ENCODE measurements at regions not wholly inside any gene's neighbourhood (a gene's known extent, or its start where the extent isn't known, plus 50 kb on each side); places are given as distances from the start of the nearest gene placed in this dataset.
"Not testable (repeated sequence)": the region's sequence is repeated elsewhere in the genome, so short reads cannot be mapped to it uniquely, and the experiment has no call there.

GRCh38 chr16:29114574-29114973 lies 129.7 kb downstream of the LAT start:
- WGBS, 2 donors, result 86 to 93% methylated on average over 6 of the region's 6 CpGs
- no peak overlapping the region for H3K4me3 ChIP-seq (ENCODE audit: low read depth, poor library complexity, severe bottlenecking)
- intact Hi-C loops (cut with DNase I; ENCODE audit: low total_unique reads), result no loop called here

DNA sequence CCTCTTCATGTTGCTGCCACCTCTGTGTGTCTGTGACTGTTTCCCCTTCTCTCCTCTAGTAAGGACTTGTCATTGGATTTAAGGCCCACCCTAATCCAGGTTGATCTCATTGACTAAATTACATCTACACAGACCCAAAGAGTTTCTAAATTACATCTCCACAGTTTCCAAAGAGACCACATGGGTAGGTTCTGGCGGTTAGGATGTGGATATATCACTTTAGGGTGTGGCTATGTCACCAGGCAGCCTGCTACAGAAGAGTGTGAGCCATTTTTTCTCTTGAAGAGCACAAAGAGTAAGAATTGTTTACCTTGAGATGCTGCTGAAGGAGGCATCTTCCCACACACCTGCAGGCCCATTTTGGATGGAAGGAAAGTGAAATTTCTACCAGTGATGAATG lies 128.6 kb downstream of the LAT start:
- DNase-seq (ENCODE audit: low spot score in 2 of 2); intact Hi-C loops (cut with DNase I; ENCODE audit: low total_unique reads); H3K4me3 ChIP-seq (ENCODE audit: low read depth, poor library complexity, severe bottlenecking): not testable (repeated sequence)
- WGBS, 2 donors, result 80 to 92% methylated on average over 1 of the region's 1 CpG

More at GRCh38 chr16:29114574-29114973, 129.7 kb downstream of the LAT start:
- DNase-seq (ENCODE audit: low spot score in 2 of 2), result no peak
- no peak for TF ChIP-seq POLR2A (IDR thresholded peaks at IDR 0.05)
- TF ChIP-seq, protein P1, sequence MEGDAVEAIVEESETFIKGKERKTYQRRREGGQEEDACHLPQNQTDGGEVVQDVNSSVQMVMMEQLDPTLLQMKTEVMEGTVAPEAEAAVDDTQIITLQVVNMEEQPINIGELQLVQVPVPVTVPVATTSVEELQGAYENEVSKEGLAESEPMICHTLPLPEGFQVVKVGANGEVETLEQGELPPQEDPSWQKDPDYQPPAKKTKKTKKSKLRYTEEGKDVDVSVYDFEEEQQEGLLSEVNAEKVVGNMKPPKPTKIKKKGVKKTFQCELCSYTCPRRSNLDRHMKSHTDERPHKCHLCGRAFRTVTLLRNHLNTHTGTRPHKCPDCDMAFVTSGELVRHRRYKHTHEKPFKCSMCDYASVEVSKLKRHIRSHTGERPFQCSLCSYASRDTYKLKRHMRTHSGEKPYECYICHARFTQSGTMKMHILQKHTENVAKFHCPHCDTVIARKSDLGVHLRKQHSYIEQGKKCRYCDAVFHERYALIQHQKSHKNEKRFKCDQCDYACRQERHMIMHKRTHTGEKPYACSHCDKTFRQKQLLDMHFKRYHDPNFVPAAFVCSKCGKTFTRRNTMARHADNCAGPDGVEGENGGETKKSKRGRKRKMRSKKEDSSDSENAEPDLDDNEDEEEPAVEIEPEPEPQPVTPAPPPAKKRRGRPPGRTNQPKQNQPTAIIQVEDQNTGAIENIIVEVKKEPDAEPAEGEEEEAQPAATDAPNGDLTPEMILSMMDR (IDR thresholded peaks at IDR 0.05), result no peak

DNA sequence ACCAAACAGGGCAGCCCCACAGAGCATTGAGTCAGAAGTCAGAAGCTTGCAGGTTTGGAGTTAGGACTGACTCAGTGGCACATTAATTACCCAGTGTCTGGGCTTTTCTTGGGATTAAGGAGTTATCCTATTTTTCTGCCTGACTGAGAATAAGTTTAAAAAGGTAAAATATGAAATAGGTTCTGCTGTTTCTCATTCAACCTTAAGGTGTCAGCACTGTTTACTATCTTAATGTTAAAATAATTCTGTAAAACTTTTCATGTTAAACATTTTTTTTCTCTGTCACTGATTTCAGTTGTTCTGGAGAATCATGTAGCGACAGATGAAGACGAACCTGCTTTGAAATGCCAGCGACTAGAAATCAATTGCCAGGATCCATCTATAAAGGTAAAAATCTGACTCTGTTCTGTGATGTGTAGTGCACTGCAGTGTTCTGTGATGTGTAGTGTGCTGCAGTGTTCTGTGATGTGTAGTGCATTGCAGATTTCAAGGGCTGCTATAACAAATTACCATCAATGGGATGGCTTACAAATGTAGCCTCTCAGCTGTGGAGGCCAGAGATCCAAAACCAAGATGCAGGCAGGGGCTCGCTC lies 128.0 kb downstream of the LAT start:
- no peak overlapping the region for H3K4me3 ChIP-seq (ENCODE audit: low read depth, poor library complexity, severe bottlenecking)
- DNase-seq (ENCODE audit: low spot score in 2 of 2), result no peak
- 94 to 95% methylated on average over 4 of the region's 4 CpGs for WGBS, 2 donors
- no peak for TF ChIP-seq POLR2A (IDR thresholded peaks at IDR 0.05)
- TF ChIP-seq, protein P1 (IDR thresholded peaks at IDR 0.05), result no peak
- intact Hi-C loops (cut with DNase I; ENCODE audit: low total_unique reads), result no loop called here

DNA sequence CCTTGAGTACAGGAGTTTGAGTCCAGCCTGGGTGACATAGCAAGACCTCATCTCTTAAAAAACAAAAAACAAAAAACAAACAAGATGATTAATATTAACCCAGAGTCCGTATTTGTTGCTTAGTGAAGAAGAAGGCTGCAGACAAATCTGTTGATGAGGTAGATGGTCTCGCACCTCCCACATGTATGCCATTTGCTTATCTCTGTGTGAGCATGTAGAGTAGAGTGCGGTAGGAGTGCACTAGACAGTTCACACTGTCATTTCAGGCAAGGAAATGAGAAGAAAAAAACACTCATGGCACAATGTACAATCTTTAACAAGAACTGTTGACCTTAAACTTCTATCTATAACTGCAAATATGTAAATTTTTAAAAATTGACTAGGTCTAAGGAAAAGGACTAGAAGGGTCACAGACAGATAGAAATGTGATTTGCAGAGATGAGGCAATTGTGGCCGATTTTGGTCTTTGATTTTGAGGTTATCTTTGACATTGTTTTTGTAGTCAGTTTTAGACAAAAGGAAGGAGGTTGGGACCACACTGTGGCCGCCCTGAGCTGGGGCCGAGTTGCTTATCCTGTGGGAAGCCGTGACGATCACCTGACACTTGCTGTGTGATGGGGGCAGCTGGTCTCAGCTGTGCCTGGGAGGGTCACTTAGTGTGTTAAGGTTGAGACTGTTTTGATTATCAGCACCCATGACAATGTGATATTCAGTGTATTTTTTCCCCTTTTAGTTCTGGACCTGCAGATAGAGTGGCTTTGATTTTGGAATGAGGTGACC lies 127.2 kb downstream of the LAT start:
- DNase-seq (ENCODE audit: low spot score in 2 of 2); H3K4me3 ChIP-seq (ENCODE audit: low read depth, poor library complexity, severe bottlenecking); intact Hi-C loops (cut with DNase I; ENCODE audit: low total_unique reads): not testable (repeated sequence)
- 77 to 80% methylated on average over 8 of the region's 8 CpGs for WGBS, 2 donors

DNA sequence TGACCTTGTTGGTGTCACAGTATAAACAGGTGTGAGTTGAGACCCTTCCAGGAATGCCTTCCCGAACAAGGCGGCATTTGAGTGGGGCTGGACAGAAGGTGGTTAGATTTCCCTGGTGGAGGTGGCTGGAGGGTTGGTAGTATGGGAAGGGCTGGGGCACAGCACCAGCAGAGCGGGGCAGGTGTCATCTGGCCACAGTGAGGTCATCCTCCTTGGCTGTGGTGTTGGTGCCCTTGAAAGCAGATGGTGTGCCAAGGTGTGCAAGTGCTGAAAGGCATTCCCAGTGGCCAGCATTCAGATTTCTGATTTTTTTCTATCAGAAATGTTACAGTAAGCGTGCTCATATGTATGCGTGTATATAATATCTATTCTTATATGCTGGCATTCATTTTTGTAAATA lies 126.6 kb downstream of the LAT start:
- DNase-seq (ENCODE audit: low spot score in 2 of 2), result no peak

GRCh38 chr16:29108625-29109169 lies 123.8 kb downstream of the LAT start:
- intact Hi-C loops (cut with DNase I; ENCODE audit: low total_unique reads); H3K4me3 ChIP-seq (ENCODE audit: low read depth, poor library complexity, severe bottlenecking); DNase-seq (ENCODE audit: low spot score in 2 of 2): not testable (repeated sequence)
- WGBS, 2 donors, result 62% methylated on average over 6 of the region's 6 CpGs

More for the DNA sequence above, 126.6 kb downstream of the LAT start:
- intact Hi-C loops (cut with DNase I; ENCODE audit: low total_unique reads), result no loop called here
- 95 to 96% methylated on average over 5 of the region's 5 CpGs for WGBS, 2 donors
- TF ChIP-seq POLR2A (IDR thresholded peaks at IDR 0.05), result no peak
- TF ChIP-seq, protein P1 (IDR thresholded peaks at IDR 0.05), result no peak
- H3K4me3 ChIP-seq (ENCODE audit: low read depth, poor library complexity, severe bottlenecking), result no peak overlapping the region

- no peak for TF ChIP-seq POLR2A (IDR thresholded peaks at IDR 0.05)
- TF ChIP-seq, protein P1 (IDR thresholded peaks at IDR 0.05), result no peak
- H3K4me3 ChIP-seq (ENCODE audit: low read depth, poor library complexity, severe bottlenecking), result no peak overlapping the region
- DNase-seq (ENCODE audit: low spot score in 2 of 2), result no peak
- intact Hi-C loops (cut with DNase I; ENCODE audit: low total_unique reads), result no loop called here
- WGBS, 2 donors, result 42 to 57% methylated on average over 14 to 19 of the region's 21 CpGs
These were observed 122.4 kb downstream of the LAT start for GRCh38 chr16:29107299-29107698.

DNA sequence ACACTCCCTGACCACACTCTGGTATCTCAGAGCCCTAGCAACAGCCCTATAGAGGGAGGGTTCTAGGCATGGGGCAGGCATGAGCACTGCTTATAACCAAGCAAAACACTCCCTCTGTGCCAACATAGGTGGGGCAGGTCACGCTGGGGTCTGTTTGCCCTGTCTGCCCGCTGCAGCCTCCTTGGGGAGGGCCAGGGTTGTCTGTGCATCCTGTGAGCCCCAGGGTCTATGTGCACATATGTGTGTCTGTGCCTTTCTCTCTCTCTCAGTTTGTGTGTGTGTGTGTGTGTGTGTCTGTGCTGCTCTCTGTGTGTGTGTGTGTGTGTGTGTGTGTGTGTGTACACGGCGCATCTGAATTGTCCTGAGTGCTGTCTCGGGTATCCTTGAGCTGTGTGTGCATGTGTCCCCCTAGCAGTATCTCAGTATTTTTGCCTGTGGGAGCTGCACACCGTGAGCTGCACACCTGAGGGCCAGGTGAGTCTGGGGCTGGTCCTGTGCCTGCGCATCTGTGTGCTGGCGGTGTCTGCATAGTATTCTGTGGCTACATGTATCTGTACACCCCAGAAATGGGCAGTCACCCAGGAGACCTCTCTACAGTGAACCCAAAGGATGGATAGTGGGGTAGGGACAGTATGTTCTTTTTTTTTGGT lies 121.5 kb downstream of the LAT start:
- WGBS, 2 donors, result 73 to 80% methylated on average over 1 to 4 of the region's 8 CpGs
- H3K4me3 ChIP-seq (ENCODE audit: low read depth, poor library complexity, severe bottlenecking); intact Hi-C loops (cut with DNase I; ENCODE audit: low total_unique reads); DNase-seq (ENCODE audit: low spot score in 2 of 2): not testable (repeated sequence)

GRCh38 chr16:29104600-29104999 lies 119.7 kb downstream of the LAT start:
- WGBS, 2 donors, result 55 to 62% methylated on average over 2 of the region's 4 CpGs
- H3K4me3 ChIP-seq (ENCODE audit: low read depth, poor library complexity, severe bottlenecking); DNase-seq (ENCODE audit: low spot score in 2 of 2); intact Hi-C loops (cut with DNase I; ENCODE audit: low total_unique reads): not testable (repeated sequence)

DNA sequence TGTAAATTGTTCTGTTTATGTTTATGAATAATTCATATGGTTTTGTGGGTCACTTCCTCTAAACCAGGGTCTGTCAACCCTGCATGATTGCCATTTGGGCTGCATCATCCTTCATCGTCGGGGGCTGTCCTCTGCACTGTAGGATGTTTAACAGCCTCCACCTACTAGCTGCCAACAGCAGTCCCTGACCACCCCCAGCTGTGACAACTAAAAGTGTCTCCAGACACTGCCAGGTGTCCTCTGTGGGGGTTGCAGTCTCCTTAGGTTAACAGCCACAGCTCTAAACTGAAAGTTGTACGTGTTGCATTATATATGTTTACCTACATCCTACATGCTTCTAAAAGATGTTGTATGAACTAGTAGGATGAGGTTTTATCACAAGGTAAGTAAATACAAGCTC lies 113.1 kb downstream of the LAT start:
- H3K4me3 ChIP-seq (ENCODE audit: low read depth, poor library complexity, severe bottlenecking); intact Hi-C loops (cut with DNase I; ENCODE audit: low total_unique reads); DNase-seq (ENCODE audit: low spot score in 2 of 2): not testable (repeated sequence)
- 67 to 86% methylated on average over 1 of the region's 3 CpGs for WGBS, 2 donors
